HUES6 (cell line): ENCODE measurements at regions not wholly inside any gene's neighbourhood (a gene's known extent, or its start where the extent isn't known, plus 50 kb on each side); places are given as distances from the start of the nearest gene placed in this dataset.

ENCODE experiments used
- H3K27ac ChIP-seq: 2 replicates; pipeline ENCODE4 v1.7.0; 2013; ENCODE audit warnings: low read depth, mild to moderate bottlenecking, low read length, inconsistent platforms
- H3K27me3 ChIP-seq: 2 replicates; pipeline ENCODE4 v1.6.1; 2013; ENCODE audit warnings: low read length; ENCODE audit not compliant: control insufficient read depth, insufficient read depth
- H3K36me3 ChIP-seq: 2 replicates; pipeline ENCODE4 v1.6.1; 2013; ENCODE audit warnings: low read length; ENCODE audit not compliant: control insufficient read depth, insufficient read depth
- H3K4me1 ChIP-seq: 2 replicates; pipeline ENCODE4 v1.6.1; 2013; ENCODE audit warnings: low read length; ENCODE audit not compliant: control insufficient read depth, insufficient read depth
- H3K4me3 ChIP-seq: 2 replicates; pipeline ENCODE4 v1.5.1; 2013; ENCODE audit warnings: low read depth, low read length
- H3K9ac ChIP-seq: one replicate; pipeline ENCODE4 v1.6.1; 2013; ENCODE audit warnings: mild to moderate bottlenecking, low read length
- H3K9me3 ChIP-seq: 2 replicates; pipeline ENCODE4 v1.6.1; 2013; ENCODE audit warnings: low read depth, low read length; ENCODE audit not compliant: control insufficient read depth, insufficient read depth

DNA sequence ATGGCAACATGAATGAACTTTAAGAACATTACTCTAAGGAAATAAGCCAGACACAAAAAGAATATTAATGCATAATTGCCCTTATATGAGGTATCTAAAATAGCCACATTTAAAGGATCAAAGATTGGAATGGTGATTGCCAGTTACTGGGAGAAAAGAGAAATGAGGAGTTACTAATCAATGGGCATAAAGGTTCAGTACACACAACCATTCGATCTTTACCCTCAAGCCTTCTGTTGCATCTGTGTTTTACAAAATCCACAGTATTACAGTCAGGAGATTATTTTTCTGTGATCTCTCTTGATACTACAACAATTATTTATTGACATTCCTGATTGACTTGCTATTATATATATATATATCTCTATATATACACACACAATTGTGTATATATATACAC is 310.0 kb upstream of the SLITRK5 start:
- Histone ChIP-seq H3K4me1 (no peaks in the 10 kb centered on the region), H3K4me3 (no peak overlapping the region)

DNA sequence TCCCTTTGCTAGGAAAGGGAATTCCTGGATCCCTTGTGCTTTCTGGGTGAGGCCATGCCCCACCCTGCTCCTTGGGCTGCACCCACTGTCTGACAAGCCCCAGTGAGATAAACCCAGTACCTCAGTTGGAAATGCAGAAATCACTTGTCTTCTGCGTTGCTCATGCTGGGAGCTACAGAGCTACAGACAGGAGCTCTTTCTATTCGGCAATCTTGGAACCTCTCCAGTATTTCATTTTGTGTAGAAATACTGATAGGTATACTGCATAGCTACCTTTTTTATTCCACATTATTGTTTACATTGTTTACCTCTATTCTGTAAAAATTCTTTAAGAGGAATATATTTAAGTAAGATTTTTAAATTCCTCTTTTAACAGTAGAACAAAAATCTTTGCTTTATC is 302.5 kb upstream of the SLITRK5 start:
- H3K9me3 ChIP-seq, result peaks cover 10% of the 10 kb centered on the region
- H3K4me1 ChIP-seq, result no peaks in the 10 kb centered on the region
- H3K9ac ChIP-seq, result no peak overlapping the region
- H3K36me3 ChIP-seq, result no peaks in the 10 kb centered on the region; the same call in 1 of the 2 replicates
- H3K27me3 ChIP-seq, result no peaks in the 10 kb centered on the region
- H3K4me3 ChIP-seq, result no peak overlapping the region
- H3K27ac ChIP-seq, result no peak overlapping the region

More for the DNA sequence above, 310.0 kb upstream of the SLITRK5 start:
- no peaks in the 10 kb centered on the region for H3K9me3 ChIP-seq
- H3K9ac ChIP-seq, result no peak overlapping the region
- H3K36me3 ChIP-seq, result no peaks in the 10 kb centered on the region
- H3K27ac ChIP-seq, result no peak overlapping the region
- no peaks in the 10 kb centered on the region for H3K27me3 ChIP-seq

DNA sequence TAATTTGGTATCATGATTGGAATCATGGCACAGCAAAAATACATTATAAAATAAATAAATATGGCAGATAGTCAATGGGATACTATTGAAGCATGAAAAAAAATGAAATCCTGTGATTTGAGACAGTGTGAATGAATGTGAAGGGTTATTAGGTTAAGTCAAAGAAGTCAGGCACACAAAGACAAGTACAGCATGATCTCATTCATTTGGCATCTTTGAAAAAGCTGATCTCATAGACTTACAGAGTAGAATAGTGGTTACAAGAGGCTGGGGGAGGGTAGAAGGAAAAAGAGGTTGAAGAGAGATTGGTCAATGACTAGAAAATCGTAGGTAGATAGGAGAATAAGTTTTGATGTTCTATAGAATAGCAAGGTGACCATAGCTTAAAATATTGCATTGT is 295.1 kb upstream of the SLITRK5 start:
- H3K36me3 ChIP-seq, result no peaks in the 10 kb centered on the region
- no peaks in the 10 kb centered on the region for H3K4me1 ChIP-seq
- no peaks in the 10 kb centered on the region for H3K27me3 ChIP-seq
- no peak overlapping the region for H3K4me3 ChIP-seq
- no peak overlapping the region for H3K27ac ChIP-seq
- no peaks in the 10 kb centered on the region for H3K9me3 ChIP-seq
- no peak overlapping the region for H3K9ac ChIP-seq

DNA sequence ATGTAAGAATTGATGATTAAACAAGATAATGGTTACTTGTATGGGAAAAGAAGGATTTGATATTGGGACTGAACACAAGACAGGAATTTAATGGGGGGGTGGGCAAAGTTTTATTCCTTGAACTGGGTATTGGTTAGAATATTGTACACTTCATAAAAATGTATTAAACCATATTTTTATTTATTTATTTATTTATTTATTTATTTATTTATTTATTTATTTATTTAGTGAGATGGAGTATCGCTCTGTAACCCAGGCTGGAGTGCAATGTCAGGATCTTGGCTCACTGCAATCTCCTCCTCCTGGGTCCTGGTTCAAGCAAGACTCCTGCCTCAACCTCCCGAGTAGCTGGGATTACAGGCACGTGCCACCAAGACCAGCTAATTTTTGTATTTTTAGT is 287.1 kb upstream of the SLITRK5 start:
- Histone ChIP-seq H3K27ac (no peak overlapping the region), H3K36me3 (no peaks in the 10 kb centered on the region), H3K27me3 (no peaks in the 10 kb centered on the region), H3K4me1 (no peaks in the 10 kb centered on the region), H3K9ac (no peak overlapping the region), H3K4me3 (no peak overlapping the region), H3K9me3 (no peaks in the 10 kb centered on the region)

DNA sequence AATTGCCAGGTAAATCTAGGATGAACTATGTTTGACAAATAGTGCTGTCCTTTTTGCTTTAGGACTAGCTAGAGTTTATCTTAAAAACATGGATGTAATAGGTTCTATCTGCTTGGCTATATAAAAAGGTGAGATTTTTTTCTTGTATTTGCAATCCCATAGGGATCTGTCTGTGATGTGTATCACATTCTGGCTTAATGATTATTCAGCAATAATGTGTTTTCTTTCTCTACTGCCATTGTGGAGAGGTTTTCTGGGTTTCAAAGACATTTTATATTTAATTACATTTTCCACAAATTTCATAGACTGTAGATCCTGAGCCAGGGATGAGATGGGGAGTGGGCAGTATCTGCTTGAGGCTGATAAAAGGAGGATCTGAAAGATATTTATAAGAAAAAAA is 277.8 kb upstream of the SLITRK5 start:
- Histone ChIP-seq H3K4me1 (no peaks in the 10 kb centered on the region), H3K9me3 (no peaks in the 10 kb centered on the region), H3K27me3 (no peaks in the 10 kb centered on the region), H3K36me3 (no peaks in the 10 kb centered on the region), H3K9ac (no peak overlapping the region), H3K4me3 (no peak overlapping the region), H3K27ac (no peak overlapping the region)

DNA sequence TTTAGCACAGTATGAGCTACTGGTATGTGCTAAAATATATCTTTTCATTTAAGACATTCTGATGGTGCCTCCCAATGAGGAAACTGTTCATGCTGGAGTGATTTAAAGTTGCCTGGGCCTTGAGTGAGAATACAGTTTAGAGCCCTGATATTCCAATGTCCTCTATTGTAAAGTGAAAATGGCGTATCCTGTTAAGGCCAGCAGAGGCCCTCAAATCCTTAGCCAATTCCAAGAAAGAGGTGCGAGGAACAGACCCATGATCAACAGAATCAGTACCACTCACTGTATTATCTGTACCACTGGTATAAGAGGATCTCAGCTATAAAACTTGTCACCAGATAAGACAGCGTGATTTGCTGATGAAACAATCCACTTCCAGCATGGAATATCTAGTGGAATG is 273.1 kb upstream of the SLITRK5 start:
- Histone ChIP-seq H3K4me3 (no peak overlapping the region), H3K27ac (no peak overlapping the region), H3K36me3 (no peaks in the 10 kb centered on the region), H3K9me3 (no peaks in the 10 kb centered on the region), H3K9ac (no peak overlapping the region), H3K27me3 (no peaks in the 10 kb centered on the region), H3K4me1 (no peaks in the 10 kb centered on the region)

DNA sequence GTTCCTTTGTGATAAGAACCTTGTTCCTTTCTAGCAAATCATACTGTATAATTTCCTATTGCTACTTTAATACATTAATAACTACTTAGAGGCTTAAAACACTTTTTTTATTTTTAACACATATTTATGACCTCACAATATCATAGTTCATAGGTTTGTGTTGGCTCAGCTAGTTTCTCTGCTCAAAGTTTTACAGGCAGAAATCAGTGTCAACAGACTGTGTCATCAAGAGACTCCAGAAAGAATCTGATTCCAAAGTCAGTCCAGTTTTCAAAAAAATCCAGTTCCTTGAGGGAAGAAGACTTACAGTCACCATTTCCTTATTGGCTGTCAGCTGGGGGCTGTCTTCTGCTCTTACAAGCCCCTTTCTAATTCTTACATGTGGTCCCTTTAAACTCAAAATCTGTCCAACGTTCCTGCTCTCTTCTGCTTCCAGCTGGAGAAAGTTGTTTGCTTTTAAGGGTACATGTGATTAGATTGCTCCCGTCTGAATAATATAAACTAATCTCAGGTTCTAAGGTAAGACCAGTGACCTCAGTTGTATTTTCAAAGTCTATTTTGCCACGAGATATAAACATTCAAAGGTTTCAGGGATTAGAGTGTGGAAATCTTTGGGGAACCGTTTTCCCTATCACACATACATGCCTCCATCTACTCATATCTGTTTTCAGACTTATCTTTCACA is 267.3 kb upstream of the SLITRK5 start:
- Histone ChIP-seq H3K27ac (no peak overlapping the region), H3K36me3 (no peaks in the 10 kb centered on the region), H3K27me3 (no peaks in the 10 kb centered on the region), H3K9ac (no peak overlapping the region), H3K4me3 (no peak overlapping the region), H3K4me1 (no peaks in the 10 kb centered on the region), H3K9me3 (no peaks in the 10 kb centered on the region)

DNA sequence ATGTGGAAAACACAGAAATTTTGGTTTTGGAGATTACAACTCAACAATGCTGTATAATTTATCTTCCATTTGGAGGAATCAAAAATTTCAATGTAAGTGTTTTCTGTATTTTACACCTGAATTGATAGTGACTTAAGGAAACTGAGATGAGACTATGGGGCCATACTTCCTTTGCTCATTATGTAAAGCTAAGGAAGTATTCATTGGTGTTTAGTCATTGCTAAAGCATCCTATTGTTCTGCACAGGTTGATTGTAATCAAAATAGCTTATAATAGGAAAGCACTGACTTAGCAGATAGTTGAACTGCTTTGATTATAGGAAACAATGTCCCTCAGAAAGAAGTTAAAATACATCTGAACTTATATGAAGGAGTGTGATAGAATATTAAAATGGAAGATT is 244.4 kb upstream of the SLITRK5 start:
- Histone ChIP-seq H3K27ac (no peak overlapping the region; the same call in 1 of the 2 replicates), H3K9ac (no peak overlapping the region), H3K4me1 (peaks cover 8% of the 10 kb centered on the region; the same call in 1 of the 2 replicates), H3K36me3 (no peaks in the 10 kb centered on the region), H3K27me3 (no peaks in the 10 kb centered on the region), H3K4me3 (no peak overlapping the region), H3K9me3 (no peaks in the 10 kb centered on the region)

DNA sequence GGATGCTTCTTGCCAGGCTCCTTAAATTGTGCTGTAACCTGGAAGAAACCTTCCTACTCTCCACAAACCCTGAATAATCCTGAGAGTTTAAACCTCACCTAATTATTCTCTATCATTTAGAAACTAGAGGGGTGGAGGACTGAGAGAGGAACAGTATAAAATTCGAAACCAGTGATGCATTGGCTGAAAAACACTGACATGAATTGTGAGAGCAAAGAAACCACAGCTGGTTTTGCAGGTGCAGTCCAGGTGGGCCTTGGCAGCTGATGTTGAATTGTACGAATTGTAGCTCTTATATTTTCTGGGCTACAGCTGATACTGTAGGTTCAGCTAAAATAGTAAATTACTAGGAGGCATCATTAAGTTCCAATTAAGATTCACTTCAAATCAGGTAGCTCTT is 227.0 kb upstream of the SLITRK5 start:
- Histone ChIP-seq H3K9ac (no peak overlapping the region), H3K4me3 (no peak overlapping the region), H3K27ac (no peak overlapping the region), H3K36me3 (no peaks in the 10 kb centered on the region), H3K27me3 (no peaks in the 10 kb centered on the region), H3K4me1 (no peaks in the 10 kb centered on the region), H3K9me3 (no peaks in the 10 kb centered on the region)

DNA sequence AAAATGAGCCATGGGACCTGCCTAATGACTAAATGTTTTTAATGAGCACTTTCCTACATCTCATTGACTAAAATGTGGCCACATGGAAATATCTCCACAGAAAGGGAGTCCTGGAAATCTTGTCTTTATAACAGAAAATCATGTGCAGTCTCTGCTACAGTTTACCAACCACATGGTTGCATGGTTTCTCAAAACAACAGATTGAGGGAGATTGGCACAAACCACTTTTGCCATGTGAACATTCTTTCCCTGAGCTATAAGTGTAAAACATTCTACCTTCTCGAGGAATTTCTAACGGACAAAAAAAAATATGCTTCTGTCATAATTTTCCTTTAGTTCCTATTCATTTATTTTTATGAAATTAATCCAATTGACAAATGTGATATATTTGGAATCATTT is 218.9 kb upstream of the SLITRK5 start:
- no peak overlapping the region for H3K4me3 ChIP-seq
- H3K4me1 ChIP-seq, result no peaks in the 10 kb centered on the region
- no peaks in the 10 kb centered on the region for H3K36me3 ChIP-seq
- no peak overlapping the region for H3K27ac ChIP-seq
- no peaks in the 10 kb centered on the region for H3K27me3 ChIP-seq
- no peaks in the 10 kb centered on the region for H3K9me3 ChIP-seq
- H3K9ac ChIP-seq, result no peak overlapping the region

DNA sequence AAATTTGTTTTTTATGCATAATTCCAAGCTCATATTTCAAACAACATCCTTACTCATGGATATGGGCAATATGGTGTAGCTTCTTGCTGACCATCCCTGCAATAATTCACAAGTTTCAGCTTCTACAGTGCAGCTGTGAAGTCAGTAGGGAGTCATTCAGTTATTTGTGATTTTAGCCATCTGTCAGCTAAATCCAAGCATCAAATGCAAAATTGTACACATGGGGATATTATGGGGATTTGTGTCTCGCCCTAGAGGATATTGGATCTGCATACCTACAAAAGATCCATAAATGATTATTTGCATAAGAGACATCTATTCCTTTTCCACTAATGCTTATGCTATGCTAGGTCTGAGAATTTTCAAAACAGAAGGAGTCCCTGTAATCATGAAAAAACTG is 217.9 kb upstream of the SLITRK5 start:
- Histone ChIP-seq H3K36me3 (no peaks in the 10 kb centered on the region), H3K4me1 (no peaks in the 10 kb centered on the region), H3K4me3 (no peak overlapping the region), H3K27me3 (no peaks in the 10 kb centered on the region), H3K9ac (no peak overlapping the region), H3K9me3 (no peaks in the 10 kb centered on the region), H3K27ac (no peak overlapping the region)

DNA sequence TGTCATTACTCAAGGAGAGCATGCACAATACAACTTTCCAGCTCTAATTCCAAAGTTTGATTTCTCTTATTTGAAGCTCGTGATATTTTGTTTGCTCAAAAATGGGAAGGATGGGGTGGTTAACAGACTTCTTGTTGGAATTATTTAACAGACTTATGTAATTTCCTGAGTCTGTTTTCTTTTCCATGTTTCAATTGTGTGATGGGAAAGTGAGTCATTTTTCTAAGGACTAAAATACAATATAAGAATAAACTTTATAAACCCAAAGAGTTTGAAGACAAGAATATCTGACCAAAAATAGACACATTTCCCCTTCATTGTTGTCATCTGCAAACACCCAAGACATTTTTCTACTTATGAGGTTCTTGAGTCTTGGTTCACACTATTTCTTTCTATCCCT is 211.8 kb upstream of the SLITRK5 start:
- no peak overlapping the region for H3K27ac ChIP-seq
- no peak overlapping the region for H3K9ac ChIP-seq

More for the DNA sequence above, 211.8 kb upstream of the SLITRK5 start:
- no peaks in the 10 kb centered on the region for H3K27me3 ChIP-seq
- H3K4me3 ChIP-seq, result no peak overlapping the region
- H3K4me1 ChIP-seq, result no peaks in the 10 kb centered on the region
- no peaks in the 10 kb centered on the region for H3K9me3 ChIP-seq
- H3K36me3 ChIP-seq, result no peaks in the 10 kb centered on the region
